ENCODE measurements at regions not wholly inside any gene's neighbourhood (a gene's known extent, or its start where the extent isn't known, plus 50 kb on each side); places are given as distances from the start of the nearest gene placed in this dataset.

GRCh38 chr4:133969202-133969848, 232.3 kb downstream of the PABPC4L start:
- TF ChIP-seq POLR2A (IDR thresholded peaks at IDR 0.05): no peak
- TF ChIP-seq, protein P1, sequence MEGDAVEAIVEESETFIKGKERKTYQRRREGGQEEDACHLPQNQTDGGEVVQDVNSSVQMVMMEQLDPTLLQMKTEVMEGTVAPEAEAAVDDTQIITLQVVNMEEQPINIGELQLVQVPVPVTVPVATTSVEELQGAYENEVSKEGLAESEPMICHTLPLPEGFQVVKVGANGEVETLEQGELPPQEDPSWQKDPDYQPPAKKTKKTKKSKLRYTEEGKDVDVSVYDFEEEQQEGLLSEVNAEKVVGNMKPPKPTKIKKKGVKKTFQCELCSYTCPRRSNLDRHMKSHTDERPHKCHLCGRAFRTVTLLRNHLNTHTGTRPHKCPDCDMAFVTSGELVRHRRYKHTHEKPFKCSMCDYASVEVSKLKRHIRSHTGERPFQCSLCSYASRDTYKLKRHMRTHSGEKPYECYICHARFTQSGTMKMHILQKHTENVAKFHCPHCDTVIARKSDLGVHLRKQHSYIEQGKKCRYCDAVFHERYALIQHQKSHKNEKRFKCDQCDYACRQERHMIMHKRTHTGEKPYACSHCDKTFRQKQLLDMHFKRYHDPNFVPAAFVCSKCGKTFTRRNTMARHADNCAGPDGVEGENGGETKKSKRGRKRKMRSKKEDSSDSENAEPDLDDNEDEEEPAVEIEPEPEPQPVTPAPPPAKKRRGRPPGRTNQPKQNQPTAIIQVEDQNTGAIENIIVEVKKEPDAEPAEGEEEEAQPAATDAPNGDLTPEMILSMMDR (IDR thresholded peaks at IDR 0.05): no peak
- no peak for TF ChIP-seq POLR2AphosphoS5 (IDR thresholded peaks at IDR 0.05)
- intact Hi-C loops (cut with DNase I; ENCODE audit: low total_unique reads): no loop called here
- H3K36me3 ChIP-seq: no peaks in the 10 kb centered on the region
- H3K9me3 ChIP-seq: peaks cover 0 to 4% of the 10 kb centered on the region in 2 donors
- H3K27ac ChIP-seq: no peak overlapping the region
- no peaks in the 10 kb centered on the region for H3K4me1 ChIP-seq
- DNase-seq (ENCODE audit: low spot score in 2 of 2): no peak
- H3K27me3 ChIP-seq: no peaks in the 10 kb centered on the region
- H3K4me3 ChIP-seq: no peak overlapping the region

GRCh38 chr4:133968174-133968573, 233.4 kb downstream of the PABPC4L start:
- Histone ChIP-seq H3K9me3 (peaks cover 0 to 4% of the 10 kb centered on the region in 2 donors), H3K4me3 (no peak overlapping the region), H3K27me3 (no peaks in the 10 kb centered on the region), H3K4me1 (no peaks in the 10 kb centered on the region), H3K36me3 (no peaks in the 10 kb centered on the region), H3K27ac (no peak overlapping the region)
- TF ChIP-seq, protein P1 (IDR thresholded peaks at IDR 0.05): no peak
- no peak for TF ChIP-seq POLR2A (IDR thresholded peaks at IDR 0.05)
- no peak for TF ChIP-seq POLR2AphosphoS5 (IDR thresholded peaks at IDR 0.05)
- intact Hi-C loops (cut with DNase I; ENCODE audit: low total_unique reads): no loop called here
- DNase-seq (ENCODE audit: low spot score in 2 of 2): no peak

DNA sequence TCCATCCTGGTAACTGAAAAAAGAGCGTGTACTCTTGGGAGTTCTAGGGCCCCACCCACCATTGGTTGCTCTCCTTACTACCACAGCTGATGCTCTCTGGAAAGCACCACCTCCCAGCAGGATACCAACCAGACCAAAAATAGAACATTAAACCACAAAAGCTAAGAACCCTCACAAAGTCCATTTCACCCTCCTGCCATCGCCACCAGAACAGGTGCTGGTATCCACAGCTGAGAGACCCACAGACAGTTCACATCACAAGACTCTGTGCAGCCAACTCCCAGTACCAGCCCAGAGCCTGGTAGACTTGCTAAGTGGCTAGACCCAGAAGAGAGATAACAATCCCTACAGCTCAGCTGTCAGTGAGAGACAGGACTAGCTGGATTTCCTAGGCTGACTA, 240.6 kb downstream of the PABPC4L start:
- TF ChIP-seq, protein P1 (IDR thresholded peaks at IDR 0.05): no peak
- TF ChIP-seq POLR2A (IDR thresholded peaks at IDR 0.05): no peak
- TF ChIP-seq POLR2AphosphoS5 (IDR thresholded peaks at IDR 0.05): no peak
- no peaks in the 10 kb centered on the region for H3K36me3 ChIP-seq
- H3K4me1 ChIP-seq: no peaks in the 10 kb centered on the region
- intact Hi-C loops (cut with DNase I; ENCODE audit: low total_unique reads): no loop called here
- no peak overlapping the region for H3K4me3 ChIP-seq
- peaks cover 0 to 4% of the 10 kb centered on the region in 2 donors for H3K9me3 ChIP-seq
- DNase-seq (ENCODE audit: low spot score in 2 of 2): no peak
- H3K27ac ChIP-seq: no peak overlapping the region
- H3K27me3 ChIP-seq: no peaks in the 10 kb centered on the region

- Histone ChIP-seq H3K27ac (no peak overlapping the region), H3K4me3 (no peak overlapping the region), H3K9me3 (no peaks in the 10 kb centered on the region), H3K4me1 (no peaks in the 10 kb centered on the region), H3K36me3 (no peaks in the 10 kb centered on the region), H3K27me3 (no peaks in the 10 kb centered on the region)
- TF ChIP-seq POLR2AphosphoS5 (IDR thresholded peaks at IDR 0.05) (no peak), POLR2A (IDR thresholded peaks at IDR 0.05) (no peak)
- TF ChIP-seq, protein P1 (IDR thresholded peaks at IDR 0.05): no peak
- no peak for DNase-seq (ENCODE audit: low spot score in 2 of 2)
- intact Hi-C loops (cut with DNase I; ENCODE audit: low total_unique reads): no loop called here
Measured at GRCh38 chr4:133943081-133943480, 258.5 kb downstream of the PABPC4L start.

DNA sequence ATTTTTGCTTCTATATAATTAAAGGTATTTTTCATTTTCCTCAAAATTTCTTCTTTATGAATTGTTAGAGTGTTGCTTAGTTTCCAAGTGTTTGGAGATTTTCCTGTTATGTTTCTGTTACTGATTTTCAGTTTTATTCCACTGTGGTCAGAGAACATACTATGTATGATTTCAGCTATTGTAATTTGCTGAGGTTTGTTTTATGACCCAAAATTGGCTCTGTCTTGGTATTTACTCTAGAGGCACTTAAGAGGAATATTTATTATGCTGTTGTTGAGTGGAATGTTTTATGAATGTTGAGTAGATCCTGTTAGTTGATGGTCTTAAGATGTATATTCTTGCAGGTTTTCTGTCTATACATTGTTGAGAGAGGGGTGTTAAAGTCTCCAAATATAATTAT, 263.5 kb downstream of the PABPC4L start:
- H3K27ac ChIP-seq: no peak overlapping the region
- H3K36me3 ChIP-seq: no peaks in the 10 kb centered on the region
- no peaks in the 10 kb centered on the region for H3K9me3 ChIP-seq
- DNase-seq (ENCODE audit: low spot score in 2 of 2): no peak
- H3K27me3 ChIP-seq: no peaks in the 10 kb centered on the region
- TF ChIP-seq, protein P1 (IDR thresholded peaks at IDR 0.05): no peak
- no peak for TF ChIP-seq POLR2AphosphoS5 (IDR thresholded peaks at IDR 0.05)
- TF ChIP-seq POLR2A (IDR thresholded peaks at IDR 0.05): no peak
- no peaks in the 10 kb centered on the region for H3K4me1 ChIP-seq
- intact Hi-C loops (cut with DNase I; ENCODE audit: low total_unique reads): no loop called here
- H3K4me3 ChIP-seq: no peak overlapping the region

Data from breast epithelium (tissue), 4 donors.